H9 (cell line): ENCODE measurements at regions not wholly inside any gene's neighbourhood (a gene's known extent, or its start where the extent isn't known, plus 50 kb on each side); places are given as distances from the start of the nearest gene placed in this dataset.

Source experiments
- DNase-seq: peaks from one replicate; pipeline ENCODE4 v3.0.0-alpha.2; 2017
- H2AFZ ChIP-seq: one replicate; pipeline ENCODE4 v1.6.1; 2013; ENCODE audit warnings: mild to moderate bottlenecking, low read length, control low read depth, moderate library complexity
- H2AK5ac ChIP-seq: 2 replicates; pipeline ENCODE4 v1.6.1; 2013; ENCODE audit warnings: low read length, control low read depth, mixed read lengths; ENCODE audit not compliant: insufficient read length
- H2BK120ac ChIP-seq: one replicate; pipeline ENCODE4 v1.6.1; 2013; ENCODE audit warnings: low read depth, mild to moderate bottlenecking, low read length, control low read depth, inconsistent platforms; ENCODE audit not compliant: poor library complexity, severe bottlenecking
- H2BK12ac ChIP-seq: 2 replicates; pipeline ENCODE4 v1.6.1; 2013; ENCODE audit warnings: low read length, control low read depth, mixed read lengths, low read depth; ENCODE audit not compliant: insufficient read length
- H2BK15ac ChIP-seq: 2 replicates; pipeline ENCODE4 v1.6.1; 2013; ENCODE audit warnings: low read depth, low read length, control low read depth
- H2BK20ac ChIP-seq: one replicate; pipeline ENCODE4 v1.6.1; 2013; ENCODE audit warnings: low read depth, mild to moderate bottlenecking, low read length, control low read depth, inconsistent platforms; ENCODE audit not compliant: poor library complexity, severe bottlenecking
- H2BK5ac ChIP-seq: 2 replicates; pipeline ENCODE4 v1.6.1; 2013; ENCODE audit warnings: low read length, control low read depth, mixed read lengths; ENCODE audit not compliant: insufficient read length
- H3K14ac ChIP-seq: 2 replicates; pipeline ENCODE4 v1.6.1; 2013; ENCODE audit warnings: low read length, control low read depth; ENCODE audit not compliant: insufficient read depth
- H3K18ac ChIP-seq: 2 replicates; pipeline ENCODE4 v1.6.1; 2013; ENCODE audit warnings: low read depth, mild to moderate bottlenecking, mixed read lengths, low read length, control low read depth; ENCODE audit not compliant: insufficient read length
- H3K23ac ChIP-seq: 2 replicates; pipeline ENCODE4 v1.6.1; 2013; ENCODE audit warnings: low read length, control low read depth, mixed read lengths, low read depth; ENCODE audit not compliant: insufficient read length
- H3K23me2 ChIP-seq: 2 replicates; pipeline ENCODE4 v1.6.1; 2013; ENCODE audit warnings: low read depth, mild to moderate bottlenecking, mixed read lengths, low read length, control low read depth; ENCODE audit not compliant: insufficient read length, poor library complexity, severe bottlenecking
- H3K27ac ChIP-seq: 2 replicates; pipeline ENCODE4 v1.5.1; 2013; ENCODE audit warnings: low read length, control low read depth, mixed read lengths, low read depth; ENCODE audit not compliant: insufficient read length
- H3K27me3 ChIP-seq: 2 replicates; pipeline ENCODE4 v1.6.1; 2013; ENCODE audit warnings: low read length, control low read depth, inconsistent platforms; ENCODE audit not compliant: insufficient read depth
- H3K4ac ChIP-seq: 2 replicates; pipeline ENCODE4 v1.6.1; 2013; ENCODE audit warnings: low read depth, mild to moderate bottlenecking, control low read depth, inconsistent platforms, low read length, moderate library complexity
- H3K4me1 ChIP-seq: 2 replicates; pipeline ENCODE4 v1.6.1; 2013; ENCODE audit warnings: low read length, control low read depth, inconsistent platforms; ENCODE audit not compliant: insufficient read depth
- H3K4me2 ChIP-seq: 2 replicates; pipeline ENCODE4 v1.6.1; 2013; ENCODE audit warnings: low read length, control low read depth, mixed read lengths; ENCODE audit not compliant: insufficient read length, insufficient read depth
- H3K56ac ChIP-seq: 2 replicates; pipeline ENCODE4 v1.6.1; 2013; ENCODE audit warnings: low read depth, mild to moderate bottlenecking, mixed read lengths, low read length, control low read depth; ENCODE audit not compliant: insufficient read length
- H3K79me1 ChIP-seq: 2 replicates; pipeline ENCODE4 v1.6.1; 2013; ENCODE audit warnings: low read depth, mild to moderate bottlenecking, moderate library complexity, low read length, control low read depth, inconsistent platforms; ENCODE audit not compliant: insufficient read depth, poor library complexity, severe bottlenecking
- H3K79me2 ChIP-seq: 2 replicates; pipeline ENCODE4 v1.6.1; 2013; ENCODE audit warnings: low read length, control low read depth, inconsistent platforms; ENCODE audit not compliant: insufficient read depth
- H3K9ac ChIP-seq: 2 replicates; pipeline ENCODE4 v1.6.1; 2013; ENCODE audit warnings: low read length, control low read depth, mixed read lengths; ENCODE audit not compliant: insufficient read length; ENCODE audit errors: extremely low read depth
- H3K9me3 ChIP-seq: one replicate; pipeline ENCODE4 v1.6.1; 2013; ENCODE audit warnings: low read depth, low read length, inconsistent platforms; ENCODE audit not compliant: control insufficient read depth
- H3T11ph ChIP-seq: one replicate; pipeline ENCODE4 v1.6.1; 2013; ENCODE audit warnings: mild to moderate bottlenecking, low read length, control low read depth, inconsistent platforms
- H4K20me1 ChIP-seq: one replicate; pipeline ENCODE4 v1.6.1; 2013; ENCODE audit not compliant: control insufficient read depth, insufficient read length, insufficient read depth
- H4K5ac ChIP-seq: 2 replicates; pipeline ENCODE4 v1.6.1; 2013; ENCODE audit warnings: low read depth, mild to moderate bottlenecking, mixed read lengths, low read length, control low read depth; ENCODE audit not compliant: insufficient read length
- H4K8ac ChIP-seq: replicated peaks from 2 replicates; pipeline ENCODE4 v1.6.1; 2013; ENCODE audit warnings: low read length, control low read depth, mixed read lengths, low read depth; ENCODE audit not compliant: insufficient read length
- H4K91ac ChIP-seq: 2 replicates; pipeline ENCODE4 v1.6.1; 2013; ENCODE audit warnings: low read depth, mild to moderate bottlenecking, moderate library complexity, mixed read lengths, low read length, control low read depth; ENCODE audit not compliant: insufficient read length
- H3K27ac Mint-ChIP-seq, 3 experiments: 2 replicates in 2 of 3; 3 replicates in 1 of 3; pipeline ENCODE4 v1.8.0; 2020 to 2021; ENCODE audit warnings: mixed read lengths in 3 of 3, mild to moderate bottlenecking in 1 of 3, moderate library complexity in 1 of 3
- H3K27me3 Mint-ChIP-seq: 2 replicates; pipeline ENCODE4 v1.8.0; 2021; ENCODE audit warnings: low read depth, mild to moderate bottlenecking, moderate library complexity, mixed read lengths
- H3K36me3 Mint-ChIP-seq, 3 experiments: 2 replicates in 2 of 3; 3 replicates in 1 of 3; pipeline ENCODE4 v1.8.0; 2020 to 2021; ENCODE audit warnings: low read depth in 3 of 3, mixed read lengths in 3 of 3; ENCODE audit not compliant: insufficient read depth in 1 of 3
- H3K4me1 Mint-ChIP-seq, 2 experiments: 2 replicates each; pipeline ENCODE4 v1.8.0; 2020; ENCODE audit warnings: mixed read lengths in 2 of 2
- H3K4me3 Mint-ChIP-seq, 2 experiments: 2 replicates in 1 of 2; 3 replicates in 1 of 2; pipeline ENCODE4 v1.8.0; 2020 to 2021; ENCODE audit warnings: mild to moderate bottlenecking in 2 of 2, mixed read lengths in 2 of 2, moderate library complexity in 1 of 2
- H3K9me3 Mint-ChIP-seq, 2 experiments: 2 replicates in 1 of 2; 3 replicates in 1 of 2; pipeline ENCODE4 v1.8.0; 2020; ENCODE audit warnings: mild to moderate bottlenecking in 2 of 2, mixed read lengths in 2 of 2, moderate library complexity in 1 of 2
- CTCF ChIP-seq: fragments of 200-600 bp; sonication (generic); conservative IDR thresholded peaks from 3 replicates; pipeline ENCODE4 v1.8.0; 2021; ENCODE audit warnings: antibody characterized with exemption, mild to moderate bottlenecking
- WGBS: extraction: QIAGEN DNeasy Blood & Tissue Kit; methylation state at CpG from one replicate; pipeline ENCODE4 v1.1.7; 2013; ENCODE audit warnings: missing lambda C conversion rate, low lambda C conversion rate, mixed read lengths; ENCODE audit not compliant: insufficient read length; ENCODE audit errors: extremely low coverage; 5-methylcytosine and 5-hydroxymethylcytosine counted together

- H3K23me2 ChIP-seq, result no peaks in the 10 kb centered on the region
- H3K56ac ChIP-seq, result no peak overlapping the region
- H3T11ph ChIP-seq, result no peak overlapping the region
- no peak overlapping the region for H3K4ac ChIP-seq
- no peak overlapping the region for H2BK120ac ChIP-seq
- H3K9me3 ChIP-seq, result peaks cover 72% of the 10 kb centered on the region
- Mint-ChIP-seq H3K4me1 (no peaks in the 10 kb centered on the region), H3K4me3 (no peak overlapping the region), H3K9me3 (peaks cover 0 to 69% of the 10 kb centered on the region in 2 experiments; a peak in 4 of 5 replicates), H3K36me3 (peaks cover 0 to 20% (median 2%) of the 10 kb centered on the region in 3 experiments; a peak in 4 of 7 replicates), H3K27me3 (peaks cover 7% of the 10 kb centered on the region), H3K27ac (no peak overlapping the region)
- no peaks in the 10 kb centered on the region for H3K4me1 ChIP-seq
- no peaks in the 10 kb centered on the region for H3K27me3 ChIP-seq
- H2AK5ac ChIP-seq, result no peak overlapping the region
- H4K20me1 ChIP-seq, result no peaks in the 10 kb centered on the region
- no peaks in the 10 kb centered on the region for H3K79me1 ChIP-seq
- H3K23ac ChIP-seq, result no peak overlapping the region
- no peak overlapping the region for H4K8ac ChIP-seq
- H2BK20ac ChIP-seq, result no peak overlapping the region
- no peak overlapping the region for H4K91ac ChIP-seq
- H3K27ac ChIP-seq, result no peak overlapping the region
- H3K4me2 ChIP-seq, result no peak overlapping the region
- no peak overlapping the region for H4K5ac ChIP-seq
- H3K14ac ChIP-seq, result no peak overlapping the region
- no peak overlapping the region for H2BK12ac ChIP-seq
- no peak overlapping the region for H3K18ac ChIP-seq
- DNase-seq, result no peak
- H2BK5ac ChIP-seq, result no peak overlapping the region
- WGBS, result no CpG with 5 or more reads among the region's 16 CpGs
- TF ChIP-seq CTCF, result no peak
- no peak overlapping the region for H3K9ac ChIP-seq
- no peaks in the 10 kb centered on the region for H3K79me2 ChIP-seq
- H2BK15ac ChIP-seq, result no peak overlapping the region
- H2AFZ ChIP-seq, result no peak overlapping the region
Measured at GRCh38 chr1:2885001-2885400, 83.5 kb upstream of the TTC34 start.
